ENCODE measurements at regions not wholly inside any gene's neighbourhood (a gene's known extent, or its start where the extent isn't known, plus 50 kb on each side); places are given as distances from the start of the nearest gene placed in this dataset.

GRCh38 chr7:118492466-118492865 is 268.0 kb downstream of the ANKRD7 start:
- no peak for TF ChIP-seq CTCF (conservative IDR thresholded peaks at IDR 0.05)
- no peaks in the 10 kb centered on the region for H3K27me3 ChIP-seq (ENCODE audit: control insufficient read depth, insufficient read depth, low read length, poor library complexity, severe bottlenecking)
- no peaks in the 10 kb centered on the region for H3K4me1 Mint-ChIP-seq

GRCh38 chr7:118496138-118496644 is 271.7 kb downstream of the ANKRD7 start:
- Mint-ChIP-seq H3K27ac (no peak overlapping the region), H3K36me3 (ENCODE audit: low read depth) (no peaks in the 10 kb centered on the region), H3K9me3 (no peaks in the 10 kb centered on the region), H3K27me3 (ENCODE audit: insufficient read depth) (no peaks in the 10 kb centered on the region), H3K4me1 (no peaks in the 10 kb centered on the region), H3K4me3 (no peak overlapping the region)
- Histone ChIP-seq H3K36me3 (ENCODE audit: control insufficient read depth, insufficient read depth, low read length) (no peaks in the 10 kb centered on the region), H3K4me1 (ENCODE audit: control insufficient read depth, insufficient read depth, low read length) (no peaks in the 10 kb centered on the region), H3K27ac (ENCODE audit: low read depth, low read length) (no peak overlapping the region), H3K27me3 (ENCODE audit: control insufficient read depth, insufficient read depth, low read length, poor library complexity, severe bottlenecking) (no peaks in the 10 kb centered on the region), H3K9me3 (ENCODE audit: control insufficient read depth, low read length) (peaks cover 9% of the 10 kb centered on the region), H3K4me3 (ENCODE audit: low read length) (no peak overlapping the region), H3K9ac (ENCODE audit: extremely low read depth, low read length, poor library complexity, severe bottlenecking) (no peak overlapping the region)
- no peak for DNase-seq
- no peak for TF ChIP-seq CTCF (conservative IDR thresholded peaks at IDR 0.05)

More at GRCh38 chr7:118492466-118492865, 268.0 kb downstream of the ANKRD7 start:
- DNase-seq = no peak
- WGBS, 2 experiments (ENCODE audit: insufficient coverage in 1 of 2, insufficient read length in 1 of 2) = 94% methylated on average over 5 of the region's 5 CpGs; no CpG with 5 or more reads in 1 of the 2 experiments
- no peaks in the 10 kb centered on the region for H3K36me3 Mint-ChIP-seq (ENCODE audit: low read depth)
- no peaks in the 10 kb centered on the region for H3K27me3 Mint-ChIP-seq (ENCODE audit: insufficient read depth)
- Histone ChIP-seq H3K9ac (ENCODE audit: extremely low read depth, low read length, poor library complexity, severe bottlenecking) (no peak overlapping the region), H3K36me3 (ENCODE audit: control insufficient read depth, insufficient read depth, low read length) (no peaks in the 10 kb centered on the region), H3K9me3 (ENCODE audit: control insufficient read depth, low read length) (peaks cover 8% of the 10 kb centered on the region), H3K4me3 (ENCODE audit: low read length) (no peak overlapping the region), H3K4me1 (ENCODE audit: control insufficient read depth, insufficient read depth, low read length) (no peaks in the 10 kb centered on the region), H3K27ac (ENCODE audit: low read depth, low read length) (no peak overlapping the region)
- H3K4me3 Mint-ChIP-seq = no peak overlapping the region
- no peaks in the 10 kb centered on the region for H3K9me3 Mint-ChIP-seq
- H3K27ac Mint-ChIP-seq = no peak overlapping the region

GRCh38 chr7:118502235-118502634 is 277.7 kb downstream of the ANKRD7 start:
- 90% methylated on average over 3 of the region's 3 CpGs; no CpG with 5 or more reads in 1 of the 2 experiments for WGBS, 2 experiments (ENCODE audit: insufficient coverage in 1 of 2, insufficient read length in 1 of 2)

More at GRCh38 chr7:118502235-118502634, 277.7 kb downstream of the ANKRD7 start:
- peaks cover 6% of the 10 kb centered on the region for H3K4me1 Mint-ChIP-seq
- H3K27ac ChIP-seq (ENCODE audit: low read depth, low read length) = no peak overlapping the region
- no peaks in the 10 kb centered on the region for H3K36me3 Mint-ChIP-seq (ENCODE audit: low read depth)
- no peak overlapping the region for H3K9ac ChIP-seq (ENCODE audit: extremely low read depth, low read length, poor library complexity, severe bottlenecking)
- peaks cover 3% of the 10 kb centered on the region for H3K4me1 ChIP-seq (ENCODE audit: control insufficient read depth, insufficient read depth, low read length)
- H3K4me3 Mint-ChIP-seq = no peak overlapping the region
- H3K9me3 Mint-ChIP-seq = no peaks in the 10 kb centered on the region
- TF ChIP-seq CTCF (conservative IDR thresholded peaks at IDR 0.05) = no peak
- H3K4me3 ChIP-seq (ENCODE audit: low read length) = peak overlapping the region; percentile 9
- no peak for DNase-seq
- H3K27ac Mint-ChIP-seq = peak overlapping the region; percentile 2
- peaks cover 9% of the 10 kb centered on the region for H3K9me3 ChIP-seq (ENCODE audit: control insufficient read depth, low read length)
- no peaks in the 10 kb centered on the region for H3K27me3 ChIP-seq (ENCODE audit: control insufficient read depth, insufficient read depth, low read length, poor library complexity, severe bottlenecking)
- no peaks in the 10 kb centered on the region for H3K36me3 ChIP-seq (ENCODE audit: control insufficient read depth, insufficient read depth, low read length)
- H3K27me3 Mint-ChIP-seq (ENCODE audit: insufficient read depth) = no peaks in the 10 kb centered on the region

Data from endodermal cell (in vitro differentiated cells).